GM12864 (cell line): ENCODE measurements at regions not wholly inside any gene's neighbourhood (a gene's known extent, or its start where the extent isn't known, plus 50 kb on each side); places are given as distances from the start of the nearest gene placed in this dataset.

Experiments
- DNase-seq: peaks from one replicate; pipeline ENCODE4 v3.0.0-alpha.2; 2011; ENCODE audit warnings: low read depth
- H3K4me3 ChIP-seq: 2 replicates; pipeline ENCODE4 v1.5.1; 2011; ENCODE audit warnings: mild to moderate bottlenecking, low read depth, low read length, control low read depth
- TF ChIP-seq, protein P1 (sequence below): IDR thresholded peaks from 2 replicates; pipeline ENCODE4 v1.5.1; 2011; ENCODE audit warnings: low read depth, mild to moderate bottlenecking, moderate library complexity, low read length, control low read depth, inconsistent platforms; ENCODE audit errors: missing control alignments

- TF ChIP-seq, protein P1, sequence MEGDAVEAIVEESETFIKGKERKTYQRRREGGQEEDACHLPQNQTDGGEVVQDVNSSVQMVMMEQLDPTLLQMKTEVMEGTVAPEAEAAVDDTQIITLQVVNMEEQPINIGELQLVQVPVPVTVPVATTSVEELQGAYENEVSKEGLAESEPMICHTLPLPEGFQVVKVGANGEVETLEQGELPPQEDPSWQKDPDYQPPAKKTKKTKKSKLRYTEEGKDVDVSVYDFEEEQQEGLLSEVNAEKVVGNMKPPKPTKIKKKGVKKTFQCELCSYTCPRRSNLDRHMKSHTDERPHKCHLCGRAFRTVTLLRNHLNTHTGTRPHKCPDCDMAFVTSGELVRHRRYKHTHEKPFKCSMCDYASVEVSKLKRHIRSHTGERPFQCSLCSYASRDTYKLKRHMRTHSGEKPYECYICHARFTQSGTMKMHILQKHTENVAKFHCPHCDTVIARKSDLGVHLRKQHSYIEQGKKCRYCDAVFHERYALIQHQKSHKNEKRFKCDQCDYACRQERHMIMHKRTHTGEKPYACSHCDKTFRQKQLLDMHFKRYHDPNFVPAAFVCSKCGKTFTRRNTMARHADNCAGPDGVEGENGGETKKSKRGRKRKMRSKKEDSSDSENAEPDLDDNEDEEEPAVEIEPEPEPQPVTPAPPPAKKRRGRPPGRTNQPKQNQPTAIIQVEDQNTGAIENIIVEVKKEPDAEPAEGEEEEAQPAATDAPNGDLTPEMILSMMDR = no peak
- no peak overlapping the region for H3K4me3 ChIP-seq
- no peak for DNase-seq
These were observed 235.3 kb downstream of the CTTN start for GRCh38 chr11:70633610-70634009.

GRCh38 chr11:70636659-70637058, 238.3 kb downstream of the CTTN start:
- DNase-seq = no peak
- TF ChIP-seq, protein P1 = no peak
- H3K4me3 ChIP-seq = no peak overlapping the region

GRCh38 chr11:70637186-70637800, 239.0 kb downstream of the CTTN start:
- TF ChIP-seq, protein P1 = no peak
- H3K4me3 ChIP-seq = no peak overlapping the region
- DNase-seq = no peak

GRCh38 chr11:70637949-70638583, 239.7 kb downstream of the CTTN start:
- DNase-seq = no peak
- TF ChIP-seq, protein P1 = no peak

DNA sequence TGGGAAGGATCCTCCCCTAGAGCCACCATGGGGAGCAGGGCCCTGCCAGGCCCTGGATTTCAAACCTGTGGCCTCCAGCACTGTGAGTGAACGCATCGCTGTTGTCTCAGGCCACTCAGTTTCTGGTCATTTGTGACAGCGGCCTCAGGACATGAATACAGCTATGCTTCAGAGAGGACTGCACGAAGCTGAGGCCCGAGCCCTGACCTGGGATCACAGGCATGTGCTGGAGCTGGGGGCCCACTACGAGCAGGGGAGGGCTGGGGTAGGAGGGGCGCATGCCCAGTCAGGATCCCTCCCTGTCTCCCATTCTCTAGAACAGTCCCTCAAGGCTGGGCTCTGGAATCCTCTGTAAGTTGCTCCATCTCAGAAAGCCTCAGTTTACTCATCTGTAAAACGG, 242.1 kb downstream of the CTTN start:
- no peak for DNase-seq
- H3K4me3 ChIP-seq = no peak overlapping the region
- TF ChIP-seq, protein P1 = no peak

More at GRCh38 chr11:70637949-70638583, 239.7 kb downstream of the CTTN start:
- H3K4me3 ChIP-seq = no peak overlapping the region

DNA sequence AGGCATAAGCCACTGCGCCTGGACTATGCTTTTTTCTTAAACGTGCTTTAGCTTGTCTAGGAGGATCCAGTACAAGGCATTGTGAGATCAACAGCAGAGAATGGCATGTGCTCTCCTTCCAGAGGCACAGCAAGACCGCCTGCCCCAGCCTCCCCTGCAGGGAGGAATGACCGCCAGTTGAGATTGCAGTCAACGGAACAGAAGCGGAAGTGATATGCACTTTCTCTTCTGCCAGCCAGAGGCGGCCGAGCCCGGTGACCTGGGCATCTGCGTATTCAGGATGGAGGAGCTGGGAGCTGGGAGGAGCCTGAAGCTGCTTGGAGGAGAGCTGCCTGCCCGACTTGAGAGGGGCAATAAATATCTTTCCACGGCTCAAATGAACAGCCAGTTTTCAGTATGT, 243.0 kb downstream of the CTTN start:
- TF ChIP-seq, protein P1 = no peak
- H3K4me3 ChIP-seq = no peak overlapping the region
- DNase-seq = no peak

DNA sequence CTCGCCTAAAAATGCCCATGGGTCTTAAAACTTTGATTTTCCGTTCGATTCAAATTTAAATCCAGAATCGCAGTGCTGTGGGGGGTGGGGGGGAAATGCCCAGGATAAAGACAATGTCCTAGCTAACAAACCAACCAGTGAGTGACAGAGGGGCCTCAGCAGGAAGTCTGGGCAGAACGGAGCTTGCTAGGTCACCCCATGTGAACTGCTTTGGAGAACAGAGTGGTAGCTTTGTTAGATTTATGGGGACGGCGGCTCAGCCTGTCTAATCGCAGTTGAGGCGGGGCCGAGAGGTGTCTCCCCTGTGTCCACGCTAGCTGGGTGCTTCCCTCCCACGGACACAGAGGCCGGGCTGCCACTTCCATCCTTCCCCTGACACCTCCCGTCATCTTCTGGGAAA, 243.9 kb downstream of the CTTN start:
- no peak for DNase-seq
- TF ChIP-seq, protein P1 = no peak

More for the DNA sequence above, 243.9 kb downstream of the CTTN start:
- H3K4me3 ChIP-seq = no peak overlapping the region
